ENCODE measurements at regions not wholly inside any gene's neighbourhood (a gene's known extent, or its start where the extent isn't known, plus 50 kb on each side); places are given as distances from the start of the nearest gene placed in this dataset.

- TF ChIP-seq CTCF (IDR thresholded peaks at IDR 0.05) (no peak), POLR2A (IDR thresholded peaks at IDR 0.05) (no peak), POLR2AphosphoS5 (IDR thresholded peaks at IDR 0.05) (no peak)
Observed at GRCh38 chr11:41996533-41996932, 537.1 kb upstream of the LRRC4C start.
